HepG2 (cell line): ENCODE measurements at regions not wholly inside any gene's neighbourhood (a gene's known extent, or its start where the extent isn't known, plus 50 kb on each side); places are given as distances from the start of the nearest gene placed in this dataset.
A peak's percentile ranks its signal among the peaks of the same experiment; 100 is the strongest.

Source experiments
- ATAC-seq: fragments of 200-7000 bp; cut with Tn5 transposase; 3 replicates; pipeline ENCODE4 v1.9.1; 2020; ENCODE audit warnings: mild to moderate bottlenecking, moderate library complexity
- BruUV-seq: library from RNA; stranded (reverse); fragments of 400-500 nt; replicated peaks from 2 replicates; lab custom pipeline; 2021; lab: Mats Ljungman, UMichigan
- CTCF ChIA-PET: fragments of 300-600 bp; formaldehyde crosslinking; extraction: SDS; loops from one replicate; lab custom pipeline; 2021; ENCODE audit warnings: low total read pairs, inconsistent platforms, low intra/inter-chr PET ratio; lab: Yijun Ruan, JAX
- POLR2A ChIA-PET: fragments of 350-600 bp; sonication (Branson Sonifier 250); formaldehyde crosslinking; loops from one replicate; lab custom pipeline; 2020; ENCODE audit warnings: antibody characterized with exemption, inconsistent platforms; lab: Yijun Ruan, JAX
- DNase-seq: peaks from one replicate; pipeline ENCODE4 v3.0.0-alpha.2; 2015; ENCODE audit warnings: low spot score
- FAIRE-seq: peaks from 3 replicates; lab custom pipeline; 2011; peaks lifted over from hg19 to GRCh38; lab: Jason Lieb, UNC
- H2AFZ ChIP-seq: one replicate; pipeline ENCODE4 v1.6.1; 2011; ENCODE audit warnings: low read length, inconsistent platforms
- H3K27ac ChIP-seq: fragments of 300-600 bp; 3 replicates; pipeline ENCODE4 v1.8.0; 2011; ENCODE audit warnings: mixed run types, mild to moderate bottlenecking, mixed read lengths, low read length, inconsistent platforms; ENCODE audit not compliant: insufficient read depth; ENCODE audit errors: extremely low read length
- H3K27me3 ChIP-seq, 2 experiments: fragments of 200-600 bp in 1 of 2; 2 replicates in 1 of 2; 3 replicates in 1 of 2; pipeline versions ENCODE4 v1.6.0 to v1.8.0; 2011; ENCODE audit warnings: low read length in 2 of 2, mild to moderate bottlenecking in 2 of 2, moderate library complexity in 2 of 2, inconsistent platforms in 1 of 2; ENCODE audit not compliant: insufficient read depth in 2 of 2, control insufficient read depth in 1 of 2
- H3K36me3 ChIP-seq, 2 experiments: fragments of 200-600 bp in 1 of 2; replicated peaks in 1 of 2; 2 replicates in 1 of 2; 3 replicates in 1 of 2; pipeline versions ENCODE4 v1.5.1 to v1.8.0; 2011; ENCODE audit warnings: low read length in 2 of 2, inconsistent platforms in 1 of 2; ENCODE audit not compliant: insufficient read depth in 2 of 2, control insufficient read depth in 1 of 2
- H3K4me1 ChIP-seq: 2 replicates; pipeline ENCODE4 v1.5.1; 2012; ENCODE audit warnings: low read length, inconsistent platforms; ENCODE audit not compliant: insufficient read depth
- H3K4me2 ChIP-seq: 2 replicates; pipeline ENCODE4 v1.6.0; 2011; ENCODE audit warnings: low read depth, low read length, inconsistent platforms
- H3K4me3 ChIP-seq, 3 experiments: fragments of 200-600 bp in 1 of 3; sonication (generic), shearing (Covaris generic) in 1 of 3; replicated peaks in 1 of 3; 2 replicates each; pipeline ENCODE4 v1.5.1; 2011 to 2016; ENCODE audit warnings: low read length in 3 of 3, inconsistent platforms in 2 of 3, low read depth in 2 of 3, mild to moderate bottlenecking in 2 of 3, control low read depth in 1 of 3, mixed read lengths in 1 of 3; ENCODE audit not compliant: insufficient read depth in 1 of 3
- H3K79me2 ChIP-seq: one replicate; pipeline ENCODE4 v1.6.1; 2011; ENCODE audit warnings: low read length, inconsistent platforms; ENCODE audit not compliant: insufficient read depth
- H3K9ac ChIP-seq: 2 replicates; pipeline ENCODE4 v1.6.0; 2011; ENCODE audit warnings: mild to moderate bottlenecking, low read depth, low read length, inconsistent platforms; ENCODE audit not compliant: insufficient read depth
- H3K9me3 ChIP-seq: 2 replicates; pipeline ENCODE4 v1.5.1; 2012; ENCODE audit warnings: mild to moderate bottlenecking, low read length
- H4K20me1 ChIP-seq: 2 replicates; pipeline ENCODE4 v1.6.0; 2011; ENCODE audit warnings: inconsistent platforms, mild to moderate bottlenecking, low read length, moderate library complexity; ENCODE audit not compliant: insufficient read depth
- ATF7 ChIP-seq, 2 experiments: fragments of 450-650 bp in 1 of 2; sonication (generic) in 1 of 2; formaldehyde crosslinking in 1 of 2; IDR thresholded peaks; 2 replicates each; pipeline versions ENCODE4 v1.4.0 to v1.6.1; 2016 to 2020; ENCODE audit warnings: antibody characterized with exemption in 1 of 2, mild to moderate bottlenecking in 1 of 2, missing genetic modification reagents in 1 of 2
- FOXP4 ChIP-seq: sonication (generic); formaldehyde crosslinking; IDR thresholded peaks from 2 replicates; pipeline ENCODE4 v1.4.0; 2020; ENCODE audit warnings: missing genetic modification reagents
- HINFP ChIP-seq: sonication (generic); formaldehyde crosslinking; IDR thresholded peaks from 2 replicates; pipeline ENCODE4 v1.4.0; 2020; ENCODE audit warnings: low read depth, mild to moderate bottlenecking, missing genetic modification reagents
- ISL2 ChIP-seq: sonication (generic); formaldehyde crosslinking; IDR thresholded peaks from 2 replicates; pipeline ENCODE4 v1.5.0; 2020; ENCODE audit warnings: missing genetic modification reagents
- NFATC3 ChIP-seq: sonication (generic); formaldehyde crosslinking; IDR thresholded peaks from 2 replicates; pipeline ENCODE4 v1.5.1; 2020; ENCODE audit warnings: mild to moderate bottlenecking, missing genetic modification reagents
- ZNF607 ChIP-seq: sonication (generic); formaldehyde crosslinking; IDR thresholded peaks from 2 replicates; pipeline ENCODE4 v1.5.1; 2020; ENCODE audit warnings: missing genetic modification reagents, mild to moderate bottlenecking, borderline replicate concordance
- ZSCAN12 ChIP-seq: sonication (generic); formaldehyde crosslinking; IDR thresholded peaks from 2 replicates; pipeline ENCODE4 v1.9.0; 2021; ENCODE audit warnings: mild to moderate bottlenecking, missing genetic modification reagents
- WGBS: methylation state at CpG from one replicate; pipeline ENCODE4 v1.1.6; 2017; ENCODE audit warnings: low lambda C conversion rate; 5-methylcytosine and 5-hydroxymethylcytosine counted together
- in situ Hi-C: cut with HindIII; loops from 2 replicates; pipeline ENCODE4 v1.10.0; 2017; ENCODE audit warnings: low pct_unique_long_range_greater_than_20kb; ENCODE audit not compliant: extremely low pct_ligation_motif_present
- intact Hi-C: fragments of 100-400 bp; cut with micrococcal nuclease; formaldehyde crosslinking; loops from one replicate; pipeline ENCODE4 v1.10.0; 2022; ENCODE audit not compliant: unreplicated experiment
- TF ChIP-seq, protein P1 (sequence below): sonication (generic); formaldehyde crosslinking; conservative IDR thresholded peaks from 2 replicates; pipeline ENCODE4 v1.4.0; 2020; ENCODE audit warnings: missing genetic modification reagents

DNA sequence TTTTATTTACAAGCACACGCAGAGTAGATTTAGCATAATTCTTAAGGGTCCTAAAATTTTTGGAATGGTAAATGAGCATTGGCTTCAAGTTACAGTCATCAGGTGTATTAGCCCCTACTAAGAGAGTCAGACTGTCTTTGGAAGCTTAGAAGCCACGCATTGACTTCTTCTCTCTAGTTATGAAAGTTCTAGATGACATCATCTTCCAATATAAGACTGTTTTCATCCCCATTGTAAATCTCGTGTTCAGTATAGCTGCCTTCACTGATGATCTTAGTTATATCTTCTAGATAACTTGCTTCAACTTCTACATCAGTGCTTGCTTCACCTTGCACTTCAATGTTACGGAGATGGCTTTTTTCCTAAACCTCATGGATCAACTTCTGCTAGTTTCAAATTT is 148.8 kb upstream of the SLITRK1 start:
- Histone ChIP-seq H3K9me3 (no peaks in the 10 kb centered on the region), H3K27me3 (no peaks in the 10 kb centered on the region), H3K79me2 (no peaks in the 10 kb centered on the region), H3K4me3 (no peak overlapping the region), H3K4me1 (no peaks in the 10 kb centered on the region), H3K9ac (no peak overlapping the region), H4K20me1 (no peaks in the 10 kb centered on the region), H3K27ac (no peak overlapping the region), H2AFZ (no peak overlapping the region)
- CTCF ChIA-PET = no interaction called here
- in situ Hi-C loops = no loop called here
- no peak for ATAC-seq
- intact Hi-C loops = no loop called here
- peak; percentile 63; the same call in 1 of the 2 replicates for TF ChIP-seq ATF7 (IDR thresholded peaks at IDR 0.05)
- TF ChIP-seq ATF7 (CRISPR knock-in tag; IDR thresholded peaks at IDR 0.05) = no peak
- no peak for TF ChIP-seq HINFP (CRISPR knock-in tag)
- TF ChIP-seq, all 625 proteins: peak for 1
- Histone ChIP-seq H3K36me3 (no peaks in the 10 kb centered on the region), H3K4me2 (no peak overlapping the region)
- POLR2A ChIA-PET = no interaction called here
- BruUV-seq = no TSS peak
- FAIRE-seq (no peak), DNase-seq (no peak)
- WGBS = 14% methylated on average over 4 of the region's 4 CpGs

DNA sequence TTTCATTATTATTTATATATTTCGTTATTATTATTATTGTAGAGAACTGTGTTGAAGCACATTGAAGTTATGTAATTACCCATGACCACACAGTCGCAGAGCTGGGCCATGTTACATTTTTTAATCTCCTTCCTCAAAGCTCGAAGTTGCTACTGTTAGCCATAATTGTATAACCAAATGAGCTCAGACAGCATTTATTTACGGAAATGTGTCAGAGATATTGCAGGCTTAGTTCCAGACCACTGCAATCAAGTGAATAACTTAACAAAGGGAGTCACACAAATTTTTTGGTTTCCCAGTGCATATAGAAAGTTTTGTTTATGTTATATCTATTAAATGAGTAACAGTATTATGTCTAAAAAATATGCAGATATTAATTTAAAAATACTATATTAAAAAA is 147.1 kb upstream of the SLITRK1 start:
- FAIRE-seq (no peak), DNase-seq (no peak), ATAC-seq (no peak)
- no TSS peak for BruUV-seq
- no peaks in the 10 kb centered on the region for H3K79me2 ChIP-seq
- H3K27ac ChIP-seq = no peak overlapping the region
- H3K9me3 ChIP-seq = no peaks in the 10 kb centered on the region
- in situ Hi-C loops (no loop called here), intact Hi-C loops (no loop called here)
- H3K9ac ChIP-seq = no peak overlapping the region
- POLR2A ChIA-PET = no interaction called here
- H3K4me2 ChIP-seq = no peak overlapping the region
- WGBS = 13% methylated on average over 4 of the region's 4 CpGs
- CTCF ChIA-PET = no interaction called here
- H3K36me3 ChIP-seq = no peaks in the 10 kb centered on the region
- H4K20me1 ChIP-seq = no peaks in the 10 kb centered on the region
- H3K27me3 ChIP-seq = no peaks in the 10 kb centered on the region
- no peak overlapping the region for H3K4me3 ChIP-seq
- no peaks in the 10 kb centered on the region for H3K4me1 ChIP-seq
- no peak overlapping the region for H2AFZ ChIP-seq
- TF ChIP-seq, protein P1, sequence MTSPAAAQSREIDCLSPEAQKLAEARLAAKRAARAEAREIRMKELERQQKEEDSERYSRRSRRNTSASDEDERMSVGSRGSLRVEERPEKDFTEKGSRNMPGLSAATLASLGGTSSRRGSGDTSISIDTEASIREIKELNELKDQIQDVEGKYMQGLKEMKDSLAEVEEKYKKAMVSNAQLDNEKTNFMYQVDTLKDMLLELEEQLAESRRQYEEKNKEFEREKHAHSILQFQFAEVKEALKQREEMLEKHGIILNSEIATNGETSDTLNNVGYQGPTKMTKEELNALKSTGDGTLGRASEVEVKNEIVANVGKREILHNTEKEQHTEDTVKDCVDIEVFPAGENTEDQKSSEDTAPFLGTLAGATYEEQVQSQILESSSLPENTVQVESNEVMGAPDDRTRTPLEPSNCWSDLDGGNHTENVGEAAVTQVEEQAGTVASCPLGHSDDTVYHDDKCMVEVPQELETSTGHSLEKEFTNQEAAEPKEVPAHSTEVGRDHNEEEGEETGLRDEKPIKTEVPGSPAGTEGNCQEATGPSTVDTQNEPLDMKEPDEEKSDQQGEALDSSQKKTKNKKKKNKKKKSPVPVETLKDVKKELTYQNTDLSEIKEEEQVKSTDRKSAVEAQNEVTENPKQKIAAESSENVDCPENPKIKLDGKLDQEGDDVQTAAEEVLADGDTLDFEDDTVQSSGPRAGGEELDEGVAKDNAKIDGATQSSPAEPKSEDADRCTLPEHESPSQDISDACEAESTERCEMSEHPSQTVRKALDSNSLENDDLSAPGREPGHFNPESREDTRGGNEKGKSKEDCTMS (CRISPR knock-in tag) = no peak
- TF ChIP-seq FOXP4 (CRISPR knock-in tag) = no peak
- TF ChIP-seq ZSCAN12 (CRISPR knock-in tag) = no peak
- TF ChIP-seq ZNF607 (CRISPR knock-in tag) = no peak
- TF ChIP-seq ISL2 (CRISPR knock-in tag) = no peak
- TF ChIP-seq NFATC3 (CRISPR knock-in tag) = no peak
